SK-N-SH (cell line): ENCODE measurements at regions not wholly inside any gene's neighbourhood (a gene's known extent, or its start where the extent isn't known, plus 50 kb on each side); places are given as distances from the start of the nearest gene placed in this dataset.
A peak's percentile ranks its signal among the peaks of the same experiment; 100 is the strongest.

Source experiments
- CTCF ChIA-PET: fragments of 300-600, 350-600 bp; formaldehyde crosslinking; extraction: SDS; loops from one replicate; lab custom pipeline; 2021; lab: Yijun Ruan, JAX
- POLR2A ChIA-PET: fragments of 350-600 bp; sonication (Branson Sonifier 250); formaldehyde crosslinking; extraction: SDS; loops from one replicate; lab custom pipeline; 2020; ENCODE audit warnings: antibody characterized with exemption, inconsistent platforms; lab: Yijun Ruan, JAX
- DNase-seq: peaks from one replicate; pipeline ENCODE4 v3.0.0; 2012
- H2AFZ ChIP-seq: fragments of 200-600 bp; sonication (generic); 2 replicates; pipeline ENCODE4 v1.8.1; 2016; ENCODE audit warnings: antibody characterized with exemption, mild to moderate bottlenecking, low read depth
- H3F3A ChIP-seq: fragments of 200-600 bp; sonication (generic); replicated peaks from 2 replicates; pipeline ENCODE3; 2016; ENCODE audit warnings: antibody characterized with exemption, mild to moderate bottlenecking; ENCODE audit not compliant: insufficient read depth
- H3K27ac ChIP-seq, 2 experiments: fragments of 200-500 bp in 1 of 2; fragments of 200-600 bp in 1 of 2; sonication (Bioruptor generic) in 1 of 2; sonication (generic), shearing (Covaris generic) in 1 of 2; 2 replicates each; pipeline versions ENCODE4 v1.5.1 to v1.6.1; 2014 to 2016; ENCODE audit warnings: low read depth in 2 of 2, inconsistent platforms in 1 of 2, low read length in 1 of 2, mild to moderate bottlenecking in 1 of 2, mixed read lengths in 1 of 2
- H3K27me3 ChIP-seq: fragments of 200-600 bp; sonication (generic), shearing (Covaris generic); 2 replicates; pipeline ENCODE4 v1.6.1; 2016; ENCODE audit warnings: mixed run types; ENCODE audit not compliant: insufficient read depth
- H3K36me3 ChIP-seq, 2 experiments: fragments of 200-500 bp in 1 of 2; fragments of 200-600 bp in 1 of 2; sonication (Bioruptor generic) in 1 of 2; sonication (generic) in 1 of 2; replicated peaks in 1 of 2; 2 replicates each; pipeline versions ENCODE3 to v1.5.1; 2014 to 2016; ENCODE audit warnings: low read length in 1 of 2, mild to moderate bottlenecking in 1 of 2; ENCODE audit not compliant: insufficient read depth in 2 of 2, control insufficient read depth in 1 of 2
- H3K4me1 ChIP-seq, 2 experiments: fragments of 200-500 bp in 1 of 2; fragments of 200-600 bp in 1 of 2; sonication (Bioruptor generic) in 1 of 2; sonication (generic), shearing (Covaris generic) in 1 of 2; 2 replicates each; pipeline versions ENCODE4 v1.5.1 to v1.6.1; 2014 to 2016; ENCODE audit warnings: low read depth in 1 of 2, low read length in 1 of 2, mixed run types in 1 of 2; ENCODE audit not compliant: insufficient read depth in 2 of 2, control insufficient read depth in 1 of 2
- H3K4me2 ChIP-seq: fragments of 200-600 bp; sonication (generic), shearing (Covaris generic); 2 replicates; pipeline ENCODE4 v1.6.1; 2017; ENCODE audit warnings: mixed run types
- H3K4me3 ChIP-seq, 2 experiments: fragments of 200-500 bp in 1 of 2; fragments of 200-600 bp in 1 of 2; sonication (Bioruptor generic) in 1 of 2; sonication (generic), shearing (Covaris generic) in 1 of 2; 2 replicates each; pipeline versions ENCODE4 v1.5.1 to v1.8.1; 2014 to 2016; ENCODE audit warnings: low read depth in 2 of 2, inconsistent platforms in 1 of 2, low read length in 1 of 2, mild to moderate bottlenecking in 1 of 2, mixed read lengths in 1 of 2, moderate library complexity in 1 of 2
- H3K79me2 ChIP-seq: fragments of 200-600 bp; sonication (generic); 2 replicates; pipeline ENCODE4 v1.8.1; 2017; ENCODE audit warnings: mild to moderate bottlenecking; ENCODE audit not compliant: insufficient read depth
- H3K9ac ChIP-seq: fragments of 200-600 bp; sonication (generic); 2 replicates; pipeline ENCODE4 v1.6.1; 2017; ENCODE audit warnings: mixed run types
- H3K9me2 ChIP-seq: fragments of 200-600 bp; sonication (generic); 2 replicates; pipeline ENCODE4 v1.6.1; 2017; ENCODE audit warnings: mixed run types
- H3K9me3 ChIP-seq: fragments of 200-600 bp; sonication (generic); 2 replicates; pipeline ENCODE4 v1.6.1; 2017; ENCODE audit warnings: mixed run types, mild to moderate bottlenecking, moderate library complexity
- H4K20me1 ChIP-seq: fragments of 200-600 bp; sonication (generic); 2 replicates; pipeline ENCODE4 v1.6.1; 2017; ENCODE audit warnings: mild to moderate bottlenecking, mixed run types; ENCODE audit not compliant: insufficient read depth
- CHD2 ChIP-seq: fragments of 150-350 bp; IDR thresholded peaks from 2 replicates; pipeline ENCODE4 v1.6.1; 2018; ENCODE audit warnings: low read length; ENCODE audit not compliant: partially characterized antibody
- CTCF ChIP-seq: fragments of 200-600 bp; sonication (generic); IDR thresholded peaks from 2 replicates; pipeline ENCODE4 v1.6.1; 2017; ENCODE audit warnings: antibody characterized with exemption, mild to moderate bottlenecking, moderate library complexity
- ELF1 ChIP-seq: IDR thresholded peaks from 2 replicates; pipeline ENCODE4 v1.4.0; 2012
- EZH2phosphoT487 ChIP-seq: fragments of 200-600 bp; sonication (generic); IDR thresholded peaks from 2 replicates; pipeline ENCODE4 v1.6.1; 2017; ENCODE audit warnings: low read depth, mixed run types, mild to moderate bottlenecking, antibody characterized with exemption, moderate library complexity, borderline replicate concordance
- GABPA ChIP-seq: IDR thresholded peaks from 2 replicates; pipeline ENCODE4 v1.4.0; 2012; ENCODE audit warnings: low read depth, mild to moderate bottlenecking
- GATA2 ChIP-seq: sonication (generic); formaldehyde crosslinking; IDR thresholded peaks from 2 replicates; pipeline ENCODE4 v1.5.0; 2020; ENCODE audit warnings: mild to moderate bottlenecking, missing genetic modification reagents
- JUND ChIP-seq: IDR thresholded peaks from 2 replicates; pipeline ENCODE4 v1.4.0; 2012
- MEF2A ChIP-seq: IDR thresholded peaks from 2 replicates; pipeline ENCODE4 v1.4.0; 2012; ENCODE audit warnings: low read depth, borderline replicate concordance
- NFIC ChIP-seq: IDR thresholded peaks from 2 replicates; pipeline ENCODE4 v1.4.0; 2012; ENCODE audit warnings: borderline replicate concordance
- RAD21 ChIP-seq: IDR thresholded peaks from 2 replicates; pipeline ENCODE4 v1.6.1; 2012; ENCODE audit warnings: mild to moderate bottlenecking, low read length
- RCOR1 ChIP-seq: fragments of 150-350 bp; IDR thresholded peaks from 2 replicates; pipeline ENCODE4 v1.6.1; 2017; ENCODE audit warnings: antibody characterized with exemption, low read length
- RFX5 ChIP-seq: IDR thresholded peaks from 2 replicates; pipeline ENCODE4 v1.6.1; 2012; ENCODE audit warnings: mild to moderate bottlenecking, improper control_type of control experiment, low read length
- RXRA ChIP-seq: IDR thresholded peaks from 2 replicates; pipeline ENCODE4 v1.4.0; 2012; ENCODE audit warnings: low read depth, mild to moderate bottlenecking, borderline replicate concordance
- TCF12 ChIP-seq: IDR thresholded peaks from 2 replicates; pipeline ENCODE4 v1.4.0; 2012
- TEAD4 ChIP-seq: IDR thresholded peaks from 2 replicates; pipeline ENCODE4 v1.4.0; 2012; ENCODE audit warnings: mild to moderate bottlenecking, borderline replicate concordance; ENCODE audit not compliant: insufficient read depth
- ZBTB33 ChIP-seq: IDR thresholded peaks from 2 replicates; pipeline ENCODE4 v1.4.0; 2012; ENCODE audit warnings: low read depth, borderline replicate concordance
- WGBS: methylation state at CpG from one replicate; pipeline ENCODE4 v1.1.6; 2017; ENCODE audit warnings: low lambda C conversion rate; 5-methylcytosine and 5-hydroxymethylcytosine counted together
- TF ChIP-seq, protein P1 (sequence below): IDR thresholded peaks from 2 replicates; pipeline ENCODE4 v1.4.0; 2012; ENCODE audit warnings: low read depth
- TF ChIP-seq, protein P2 (sequence below): IDR thresholded peaks from 2 replicates; pipeline ENCODE4 v1.4.0; 2012; ENCODE audit warnings: low read depth, borderline replicate concordance

GRCh38 chr13:33543089-33543459 is 257.5 kb upstream of the STARD13 start:
- 23% methylated on average over 7 of the region's 7 CpGs for WGBS
- no peak for TF ChIP-seq MEF2A
- TF ChIP-seq RCOR1 = no peak
- no peak for TF ChIP-seq CTCF
- TF ChIP-seq TCF12 = no peak
- TF ChIP-seq, protein P1, sequence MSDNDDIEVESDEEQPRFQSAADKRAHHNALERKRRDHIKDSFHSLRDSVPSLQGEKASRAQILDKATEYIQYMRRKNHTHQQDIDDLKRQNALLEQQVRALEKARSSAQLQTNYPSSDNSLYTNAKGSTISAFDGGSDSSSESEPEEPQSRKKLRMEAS = no peak
- no peak; the same call in 1 of the 2 replicates for TF ChIP-seq RFX5
- TF ChIP-seq GABPA = no peak
- no peak for TF ChIP-seq ZBTB33
- no peak for TF ChIP-seq RXRA
- no peak for TF ChIP-seq ELF1
- TF ChIP-seq, protein P2, sequence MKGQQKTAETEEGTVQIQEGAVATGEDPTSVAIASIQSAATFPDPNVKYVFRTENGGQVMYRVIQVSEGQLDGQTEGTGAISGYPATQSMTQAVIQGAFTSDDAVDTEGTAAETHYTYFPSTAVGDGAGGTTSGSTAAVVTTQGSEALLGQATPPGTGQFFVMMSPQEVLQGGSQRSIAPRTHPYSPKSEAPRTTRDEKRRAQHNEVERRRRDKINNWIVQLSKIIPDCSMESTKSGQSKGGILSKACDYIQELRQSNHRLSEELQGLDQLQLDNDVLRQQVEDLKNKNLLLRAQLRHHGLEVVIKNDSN = no peak
- TF ChIP-seq EZH2phosphoT487 = no peak
- TF ChIP-seq TEAD4 = no peak
- TF ChIP-seq RAD21 = no peak
- no peak for TF ChIP-seq CHD2
- no peak for TF ChIP-seq JUND
- no peak for TF ChIP-seq NFIC
- no peak for TF ChIP-seq GATA2 (CRISPR knock-in tag)
- Histone ChIP-seq H3K9me3 (no peaks in the 10 kb centered on the region), H3K4me3 (peak overlapping the region; percentile 53 to 66), H3K9ac (peak overlapping the region; percentile 87), H2AFZ (peak overlapping the region; percentile 90), H3K27me3 (no peaks in the 10 kb centered on the region), H3F3A (peaks cover 31% of the 10 kb centered on the region), H3K79me2 (no peaks in the 10 kb centered on the region), H3K4me1 (peaks cover 19 to 25% of the 10 kb centered on the region in 2 experiments; a peak in 3 of 4 replicates), H4K20me1 (no peaks in the 10 kb centered on the region), H3K9me2 (no peaks in the 10 kb centered on the region), H3K36me3 (no peaks in the 10 kb centered on the region), H3K27ac (peak overlapping the region; percentile 100), H3K4me2 (peak overlapping the region; percentile 72)
- POLR2A ChIA-PET = interaction anchor here (1.1 kb wide), 1 partner anchor 957 kb away, joined by 6 read pairs; the partner anchor contains the start of gene PDS5B
- CTCF ChIA-PET = interaction anchor here (0.6 to 3.0 kb wide), 42 partner anchors 8 to 1637 kb away, joined by 3 to 28 read pairs (median 3); partner anchors contain the start of genes PDS5B and STARD13
- DNase-seq = no peak
